ENCODE measurements at regions not wholly inside any gene's neighbourhood (a gene's known extent, or its start where the extent isn't known, plus 50 kb on each side); places are given as distances from the start of the nearest gene placed in this dataset.

DNA sequence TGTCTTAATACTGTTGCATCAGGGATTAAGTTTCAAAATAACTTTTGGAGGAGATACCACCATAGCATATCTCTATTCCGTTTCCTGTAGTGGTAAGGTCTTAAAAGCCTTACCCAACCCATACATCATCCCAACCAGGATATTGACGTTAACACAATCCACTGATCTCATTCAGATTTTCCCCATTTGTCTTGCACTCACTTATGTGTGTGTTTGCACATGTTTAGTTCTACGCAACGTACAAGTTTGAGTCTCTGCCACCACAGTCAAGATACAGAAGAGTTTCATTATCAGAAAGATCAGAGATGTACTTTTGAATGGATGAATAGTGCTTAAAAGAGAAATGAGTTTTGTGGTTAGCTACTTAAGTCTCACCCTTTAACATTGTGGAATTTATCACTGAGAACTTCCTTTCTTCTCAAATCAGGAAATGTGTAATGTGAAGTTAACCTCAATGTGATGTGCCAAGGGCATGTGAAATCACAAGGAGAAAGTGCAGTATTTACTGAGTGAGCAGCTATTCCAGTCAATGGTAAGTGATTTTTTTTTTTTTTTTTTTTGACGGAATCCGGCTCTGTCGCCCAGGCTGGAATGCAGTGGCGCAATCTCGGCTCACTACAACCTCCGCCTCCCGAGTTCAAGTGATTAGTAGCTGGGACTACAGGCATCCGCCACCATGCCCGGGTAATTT lies 69.2 kb upstream of the EPHA4 start:
- TF ChIP-seq, protein P1, sequence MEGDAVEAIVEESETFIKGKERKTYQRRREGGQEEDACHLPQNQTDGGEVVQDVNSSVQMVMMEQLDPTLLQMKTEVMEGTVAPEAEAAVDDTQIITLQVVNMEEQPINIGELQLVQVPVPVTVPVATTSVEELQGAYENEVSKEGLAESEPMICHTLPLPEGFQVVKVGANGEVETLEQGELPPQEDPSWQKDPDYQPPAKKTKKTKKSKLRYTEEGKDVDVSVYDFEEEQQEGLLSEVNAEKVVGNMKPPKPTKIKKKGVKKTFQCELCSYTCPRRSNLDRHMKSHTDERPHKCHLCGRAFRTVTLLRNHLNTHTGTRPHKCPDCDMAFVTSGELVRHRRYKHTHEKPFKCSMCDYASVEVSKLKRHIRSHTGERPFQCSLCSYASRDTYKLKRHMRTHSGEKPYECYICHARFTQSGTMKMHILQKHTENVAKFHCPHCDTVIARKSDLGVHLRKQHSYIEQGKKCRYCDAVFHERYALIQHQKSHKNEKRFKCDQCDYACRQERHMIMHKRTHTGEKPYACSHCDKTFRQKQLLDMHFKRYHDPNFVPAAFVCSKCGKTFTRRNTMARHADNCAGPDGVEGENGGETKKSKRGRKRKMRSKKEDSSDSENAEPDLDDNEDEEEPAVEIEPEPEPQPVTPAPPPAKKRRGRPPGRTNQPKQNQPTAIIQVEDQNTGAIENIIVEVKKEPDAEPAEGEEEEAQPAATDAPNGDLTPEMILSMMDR (IDR thresholded peaks at IDR 0.05; ENCODE audit: insufficient read depth, low read length): no peak
- TF ChIP-seq POLR2AphosphoS5 (IDR thresholded peaks at IDR 0.05; ENCODE audit: low read depth) (no peak), GABPA (IDR thresholded peaks at IDR 0.05; ENCODE audit: low read depth) (no peak)
